Mesothelial cell of epicardium (in vitro differentiated cells): ENCODE measurements at regions not wholly inside any gene's neighbourhood (a gene's known extent, or its start where the extent isn't known, plus 50 kb on each side); places are given as distances from the start of the nearest gene placed in this dataset.

ENCODE experiments used
- DNase-seq, 2 experiments: peaks; one replicate each; pipeline ENCODE4 v3.0.0; 2021; ENCODE audit warnings: low spot score in 2 of 2; ENCODE audit not compliant: unreplicated experiment in 2 of 2
- H3K27ac Mint-ChIP-seq: 2 replicates; pipeline ENCODE4 v1.8.0; 2021; ENCODE audit warnings: mixed read lengths
- H3K27me3 Mint-ChIP-seq: 2 replicates; pipeline ENCODE4 v1.8.0; 2021; ENCODE audit warnings: low read depth, mixed read lengths
- H3K36me3 Mint-ChIP-seq: 2 replicates; pipeline ENCODE4 v1.8.0; 2021; ENCODE audit warnings: mixed read lengths
- H3K4me1 Mint-ChIP-seq: 2 replicates; pipeline ENCODE4 v1.8.0; 2021; ENCODE audit warnings: mixed read lengths
- H3K4me3 Mint-ChIP-seq: 2 replicates; pipeline ENCODE4 v1.8.0; 2021; ENCODE audit warnings: mild to moderate bottlenecking, moderate library complexity, mixed read lengths
- H3K9me3 Mint-ChIP-seq: 2 replicates; pipeline ENCODE4 v1.8.0; 2021; ENCODE audit warnings: mixed read lengths
- CTCF ChIP-seq: fragments of 200-600 bp; sonication (generic); IDR thresholded peaks from one replicate; pipeline ENCODE4 v1.5.0; 2021; ENCODE audit warnings: antibody characterized with exemption; ENCODE audit not compliant: unreplicated experiment

GRCh38 chr14:56386024-56386423 is 193.6 kb upstream of the TMEM260 start:
- Mint-ChIP-seq H3K4me3 (no peak overlapping the region), H3K4me1 (no peaks in the 10 kb centered on the region), H3K36me3 (no peaks in the 10 kb centered on the region), H3K27me3 (peaks cover 8% of the 10 kb centered on the region), H3K9me3 (peaks cover 55% of the 10 kb centered on the region), H3K27ac (no peak overlapping the region)
- no peak for DNase-seq
- TF ChIP-seq CTCF: no peak

- no peaks in the 10 kb centered on the region for H3K36me3 Mint-ChIP-seq
- no peak overlapping the region for H3K4me3 Mint-ChIP-seq
- DNase-seq: no peak
- no peaks in the 10 kb centered on the region for H3K4me1 Mint-ChIP-seq
- H3K27ac Mint-ChIP-seq: no peak overlapping the region
- no peak for TF ChIP-seq CTCF
- peaks cover 20% of the 10 kb centered on the region for H3K9me3 Mint-ChIP-seq
- H3K27me3 Mint-ChIP-seq: peaks cover 4% of the 10 kb centered on the region
These were observed 188.7 kb upstream of the TMEM260 start for GRCh38 chr14:56390859-56391258.

GRCh38 chr14:56394826-56395530 is 184.6 kb upstream of the TMEM260 start:
- DNase-seq: no peak
- Mint-ChIP-seq H3K36me3 (no peaks in the 10 kb centered on the region), H3K27ac (no peak overlapping the region), H3K4me1 (no peaks in the 10 kb centered on the region), H3K9me3 (peaks cover 4% of the 10 kb centered on the region), H3K4me3 (no peak overlapping the region), H3K27me3 (peaks cover 8% of the 10 kb centered on the region)
- TF ChIP-seq CTCF: no peak

GRCh38 chr14:56400109-56400825 is 179.3 kb upstream of the TMEM260 start:
- Mint-ChIP-seq H3K9me3 (peaks cover 17% of the 10 kb centered on the region), H3K4me3 (no peak overlapping the region), H3K36me3 (no peaks in the 10 kb centered on the region), H3K4me1 (no peaks in the 10 kb centered on the region), H3K27me3 (peaks cover 7% of the 10 kb centered on the region), H3K27ac (no peak overlapping the region)
- no peak for TF ChIP-seq CTCF
- no peak for DNase-seq

- H3K36me3 Mint-ChIP-seq: no peaks in the 10 kb centered on the region
- no peak for DNase-seq
- H3K27ac Mint-ChIP-seq: no peak overlapping the region
- peaks cover 90% of the 10 kb centered on the region for H3K27me3 Mint-ChIP-seq
- TF ChIP-seq CTCF: no peak
- H3K4me3 Mint-ChIP-seq: no peak overlapping the region
- H3K9me3 Mint-ChIP-seq: peaks cover 20% of the 10 kb centered on the region
- peaks cover 9% of the 10 kb centered on the region for H3K4me1 Mint-ChIP-seq
These were observed 166.8 kb upstream of the TMEM260 start for GRCh38 chr14:56412468-56413434.
